HG02642 (cell line): ENCODE measurements at regions not wholly inside any gene's neighbourhood (a gene's known extent, or its start where the extent isn't known, plus 50 kb on each side); places are given as distances from the start of the nearest gene placed in this dataset.
"Not testable (repeated sequence)": the region's sequence is repeated elsewhere in the genome, so short reads cannot be mapped to it uniquely, and the experiment has no call there.

ENCODE experiments used
- ATAC-seq: cut with Tn5 transposase; IDR thresholded peaks from one replicate; pipeline ENCODE4 v1.9.1; 2021; ENCODE audit warnings: mild to moderate bottlenecking; ENCODE audit not compliant: unreplicated experiment, poor library complexity

DNA sequence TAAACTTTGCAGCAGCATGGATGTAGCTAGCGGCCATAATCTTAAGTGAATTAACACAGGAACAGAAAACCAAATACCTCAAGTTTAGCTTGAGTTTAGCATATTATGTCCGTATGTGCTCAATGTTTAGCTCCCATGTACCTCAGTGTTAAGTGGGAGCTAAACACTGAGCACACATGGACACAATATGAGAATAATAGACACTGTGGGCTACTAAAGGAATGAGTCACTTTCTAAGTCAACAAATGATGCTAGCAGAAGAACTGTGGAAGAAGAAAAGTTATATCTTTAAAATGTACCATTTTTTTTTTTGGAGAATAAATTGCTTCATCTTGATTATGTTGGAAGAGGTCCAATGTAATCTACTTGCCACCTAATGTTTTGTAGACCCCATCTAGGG, 1146.0 kb upstream of the SLC39A10 start:
- ATAC-seq, result not testable (repeated sequence)

DNA sequence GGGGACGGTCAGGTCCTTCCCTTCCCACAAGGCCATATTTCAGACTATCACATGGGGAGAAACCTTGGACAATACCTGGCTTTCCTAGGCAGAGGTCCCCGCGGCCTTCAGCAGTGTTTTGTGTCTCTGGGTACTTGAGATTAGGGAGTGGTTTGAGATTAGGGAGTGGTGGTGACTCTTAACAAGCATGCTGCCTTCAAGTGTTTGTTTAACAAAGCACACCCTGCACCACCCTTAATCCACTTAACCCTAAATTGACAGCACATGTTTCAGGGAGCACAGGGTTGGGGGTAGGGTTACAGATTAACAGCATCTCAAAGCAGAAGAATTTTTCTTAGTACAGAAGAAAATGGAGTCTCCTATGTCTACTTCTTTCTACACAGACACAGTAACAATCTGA, 1152.2 kb upstream of the SLC39A10 start:
- ATAC-seq, result not testable (repeated sequence)

DNA sequence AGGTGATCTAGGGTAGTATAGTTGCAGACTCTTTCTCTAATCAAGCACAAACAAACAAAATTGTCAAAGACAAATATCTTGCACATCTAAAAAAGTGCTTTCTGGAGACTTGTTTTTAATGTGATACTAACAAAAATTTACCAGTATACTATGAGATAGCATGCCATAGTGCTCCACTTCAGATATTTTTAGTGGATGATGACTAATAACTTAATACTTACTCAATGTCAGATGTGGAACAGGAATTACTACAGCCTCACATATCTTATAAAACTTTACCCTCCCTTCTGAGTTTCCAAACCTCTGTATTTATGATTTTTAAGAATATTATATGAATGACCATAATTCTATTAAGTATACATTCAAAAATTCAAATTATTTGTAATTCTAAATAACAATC, 1162.0 kb upstream of the SLC39A10 start:
- no peak for ATAC-seq

DNA sequence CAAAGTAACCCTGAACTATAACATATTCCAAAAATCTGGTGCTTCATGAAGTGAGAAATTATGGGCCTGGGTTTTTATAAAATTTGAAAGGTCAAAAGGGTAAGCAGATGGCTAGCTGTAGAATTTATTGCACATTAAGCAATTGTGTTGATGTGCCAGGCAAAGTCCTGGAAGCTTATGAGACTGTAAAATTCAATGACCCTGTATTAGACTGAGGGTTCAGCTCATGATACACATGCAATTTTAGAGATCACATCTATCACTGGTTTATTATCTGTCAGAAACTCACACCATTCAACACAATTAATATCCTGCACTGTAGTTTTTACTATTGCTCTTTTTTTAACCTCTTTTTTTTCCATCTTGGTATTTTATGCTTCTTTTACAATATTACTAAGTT, 1162.6 kb upstream of the SLC39A10 start:
- no peak for ATAC-seq

DNA sequence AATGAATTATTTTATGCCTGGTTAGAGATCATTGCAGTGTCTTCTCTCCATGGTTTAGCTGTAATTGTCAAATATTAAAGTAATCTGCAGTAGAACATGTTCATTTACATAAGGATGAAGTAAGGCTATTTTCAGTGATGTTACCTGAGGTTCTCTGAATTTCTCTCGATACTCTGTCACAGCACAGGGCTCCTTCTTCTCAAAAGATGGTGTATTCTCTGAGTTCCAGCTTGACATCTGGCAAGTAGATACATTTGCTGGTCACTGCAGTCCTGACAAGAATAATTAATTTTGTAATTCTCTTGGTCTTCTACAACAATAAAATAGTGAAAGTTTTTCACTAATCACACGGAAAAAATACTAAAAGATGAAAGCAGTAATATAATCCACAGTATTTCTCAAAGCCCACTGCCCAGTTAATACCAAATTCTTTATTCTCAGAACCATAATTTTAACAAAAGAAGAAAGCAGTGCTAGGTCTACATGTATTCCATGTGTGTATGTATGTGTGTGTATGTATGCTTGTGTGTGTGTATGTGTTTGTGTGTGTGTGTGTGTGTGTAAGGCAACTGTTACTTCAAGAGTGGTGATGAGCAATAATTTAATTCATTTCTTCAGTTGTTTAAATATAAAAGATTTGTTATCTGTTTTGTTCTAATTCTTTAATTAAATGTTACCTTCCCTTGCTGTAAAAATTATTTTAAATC, 1165.5 kb upstream of the SLC39A10 start:
- no peak for ATAC-seq

DNA sequence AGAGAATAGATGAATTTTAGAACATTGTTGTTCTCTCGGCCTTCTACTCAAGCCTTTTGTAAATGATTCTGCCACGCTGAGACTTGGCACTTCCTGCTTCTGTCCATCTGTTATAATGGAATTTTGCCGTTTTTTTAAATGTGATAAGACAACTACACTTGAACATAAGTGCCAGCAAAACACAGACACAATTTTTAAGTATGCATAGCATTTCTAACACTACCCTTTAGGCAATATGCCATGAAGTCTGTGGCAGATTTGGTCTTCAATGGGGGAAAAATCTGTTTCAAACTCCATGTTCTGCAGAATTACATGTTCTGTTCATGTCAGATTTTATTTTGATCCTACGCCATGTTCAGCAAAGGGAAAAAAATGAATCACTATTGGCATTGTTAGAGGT, 1170.7 kb upstream of the SLC39A10 start:
- ATAC-seq, result no peak

DNA sequence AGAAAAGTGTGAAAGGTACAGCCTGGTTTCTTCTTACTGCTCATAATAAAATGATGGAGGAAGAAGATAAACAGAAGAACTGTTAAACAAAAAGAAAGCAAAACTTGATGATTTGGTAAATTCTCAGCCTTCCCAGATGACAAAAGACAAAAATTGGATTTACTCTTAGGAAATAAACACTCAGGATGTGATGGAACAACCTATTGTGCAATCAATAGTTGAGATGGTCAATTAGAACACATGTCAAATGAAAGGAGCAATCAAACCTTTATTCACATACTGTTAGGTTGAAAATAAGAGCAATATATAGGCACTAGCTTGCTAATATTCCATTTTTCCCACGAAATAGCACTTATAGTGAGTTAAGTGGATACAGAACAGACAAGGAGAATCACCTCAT, 1174.0 kb upstream of the SLC39A10 start:
- ATAC-seq, result no peak

DNA sequence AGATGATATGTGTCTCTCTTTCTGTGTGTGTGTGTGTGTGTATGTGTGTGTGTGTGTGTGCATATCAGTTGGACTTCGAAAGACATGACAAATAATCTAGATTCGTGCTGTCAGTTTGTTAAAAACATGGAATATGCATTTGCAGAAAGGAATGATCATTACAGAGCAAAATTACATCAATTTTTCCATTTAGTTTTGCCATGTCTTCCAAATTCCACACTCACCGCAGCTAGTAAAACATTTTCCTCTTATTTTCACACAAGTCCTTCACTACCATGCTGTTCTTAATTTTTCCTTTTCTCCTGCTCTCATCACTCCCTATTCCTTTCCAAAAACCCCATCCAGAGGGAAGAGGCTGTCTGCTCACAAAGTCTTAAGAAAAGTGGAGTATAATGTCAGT, 1191.4 kb upstream of the SLC39A10 start:
- ATAC-seq, result no peak

DNA sequence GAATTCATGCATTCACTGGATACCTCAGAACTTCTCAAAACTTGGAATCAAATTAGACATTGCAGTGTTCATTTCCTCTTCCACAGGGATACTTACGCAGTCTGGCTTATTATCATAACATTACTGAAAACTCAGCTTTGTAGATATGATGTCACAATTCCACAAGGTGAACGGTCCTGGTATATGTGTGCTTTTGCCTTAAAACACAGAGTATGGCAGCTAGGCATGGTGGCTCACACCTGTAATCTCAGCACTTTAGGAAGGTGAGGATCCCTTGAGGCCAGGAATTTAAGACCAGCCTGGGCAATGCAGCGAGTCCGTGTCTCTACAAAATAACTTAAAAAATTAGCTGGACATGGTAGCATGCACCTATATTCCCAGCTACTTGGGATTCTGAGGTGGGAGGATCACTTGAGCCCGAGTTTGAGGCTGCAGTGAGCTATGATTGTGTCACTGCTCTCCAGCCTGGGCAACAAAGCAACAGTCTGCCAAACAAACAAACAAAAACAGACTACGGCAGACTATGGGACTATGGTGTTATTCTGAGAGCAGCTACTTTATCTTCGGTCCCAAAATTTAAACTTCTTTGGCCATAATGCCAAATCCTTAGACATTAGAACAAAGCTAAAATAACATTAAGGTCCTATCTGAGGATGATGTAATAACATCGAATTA, 1191.9 kb upstream of the SLC39A10 start:
- ATAC-seq, result no peak

DNA sequence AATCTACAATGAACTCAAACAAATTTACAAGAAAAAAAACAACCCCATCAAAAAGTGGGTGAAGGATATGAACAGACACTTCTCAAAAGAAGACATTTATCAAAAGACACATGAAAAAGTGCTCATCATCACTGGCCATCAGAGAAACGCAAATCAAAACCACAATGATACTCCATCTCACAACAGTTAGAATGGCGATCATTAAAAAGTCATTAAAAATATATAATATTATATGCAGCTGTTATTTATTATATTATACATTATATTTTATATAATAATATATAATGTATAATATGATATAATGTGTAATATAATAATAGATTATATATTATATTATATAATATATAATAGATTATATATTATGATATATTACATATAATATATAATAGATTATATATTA, 1194.1 kb upstream of the SLC39A10 start:
- ATAC-seq, result not testable (repeated sequence)

DNA sequence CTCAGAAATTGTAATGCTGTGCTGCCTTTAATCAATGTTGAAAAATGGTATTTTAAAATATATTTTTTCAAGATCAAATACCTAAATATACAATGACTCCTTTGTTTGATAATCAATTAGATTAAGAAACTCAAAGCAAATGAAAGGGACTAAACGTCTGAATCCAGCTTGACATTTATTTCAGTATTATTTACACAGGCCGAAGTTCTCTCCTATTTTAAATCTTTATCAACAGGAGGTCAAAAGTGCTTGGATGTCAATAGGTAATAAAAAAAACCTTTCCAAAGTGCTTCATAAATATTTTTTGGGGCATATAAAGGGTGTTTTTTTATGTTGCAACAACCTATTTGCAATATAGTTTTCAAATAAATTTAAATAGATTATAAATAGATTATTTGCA, 1201.7 kb upstream of the SLC39A10 start:
- ATAC-seq, result no peak

DNA sequence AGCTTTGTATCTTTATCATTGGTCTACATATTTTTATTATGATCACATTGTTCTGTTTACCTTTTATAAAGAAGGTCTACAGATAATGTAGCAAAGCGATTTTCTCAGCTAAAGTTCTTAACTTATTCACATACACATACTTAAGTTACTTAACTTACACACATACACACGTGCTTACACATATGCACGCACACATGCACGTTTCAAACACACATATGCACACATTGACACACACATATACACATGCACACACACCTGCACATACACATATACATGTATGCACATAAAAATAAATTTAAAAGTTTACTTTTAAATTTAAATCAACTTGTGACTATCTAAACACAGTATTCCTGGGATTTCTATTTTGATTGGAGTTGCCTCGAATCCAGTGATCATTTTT, 1204.5 kb upstream of the SLC39A10 start:
- ATAC-seq, result no peak

DNA sequence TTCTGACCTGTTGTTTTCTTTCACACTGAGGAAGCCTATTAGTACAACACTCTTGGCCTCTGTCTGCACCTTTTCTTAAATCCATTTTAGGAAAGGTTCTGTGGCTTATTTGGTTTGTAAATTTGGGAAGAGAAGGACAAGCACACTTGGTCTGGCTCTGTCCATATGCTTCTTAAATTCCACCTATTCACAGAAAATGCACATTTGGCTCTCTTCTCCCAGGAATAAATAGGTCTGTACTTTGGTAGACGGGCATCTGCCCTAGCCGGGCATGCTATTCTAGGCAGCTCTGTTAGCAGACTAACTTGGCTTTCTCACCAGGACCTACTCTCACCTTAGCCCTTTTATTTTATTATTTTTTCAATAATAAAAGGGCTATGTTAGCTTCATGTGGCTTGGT, 1211.8 kb upstream of the SLC39A10 start:
- no peak for ATAC-seq

DNA sequence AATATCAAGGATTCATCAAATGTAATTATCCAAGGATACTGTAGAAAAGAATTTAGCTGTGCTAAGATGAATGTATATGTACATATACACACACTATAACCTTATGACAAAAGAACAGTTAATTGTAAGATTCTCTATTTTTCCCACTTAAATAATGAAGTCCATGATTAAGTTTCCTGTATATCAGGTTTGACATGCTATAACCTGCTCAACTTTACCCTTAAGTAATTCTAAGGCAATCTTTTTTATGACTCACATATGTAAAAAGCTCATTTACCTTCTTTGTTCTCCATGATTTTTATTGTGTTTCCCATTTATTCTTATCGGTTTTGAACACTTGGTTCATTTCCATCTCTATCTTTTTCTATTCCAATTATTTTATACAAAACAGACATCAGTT, 1213.1 kb upstream of the SLC39A10 start:
- ATAC-seq, result no peak

DNA sequence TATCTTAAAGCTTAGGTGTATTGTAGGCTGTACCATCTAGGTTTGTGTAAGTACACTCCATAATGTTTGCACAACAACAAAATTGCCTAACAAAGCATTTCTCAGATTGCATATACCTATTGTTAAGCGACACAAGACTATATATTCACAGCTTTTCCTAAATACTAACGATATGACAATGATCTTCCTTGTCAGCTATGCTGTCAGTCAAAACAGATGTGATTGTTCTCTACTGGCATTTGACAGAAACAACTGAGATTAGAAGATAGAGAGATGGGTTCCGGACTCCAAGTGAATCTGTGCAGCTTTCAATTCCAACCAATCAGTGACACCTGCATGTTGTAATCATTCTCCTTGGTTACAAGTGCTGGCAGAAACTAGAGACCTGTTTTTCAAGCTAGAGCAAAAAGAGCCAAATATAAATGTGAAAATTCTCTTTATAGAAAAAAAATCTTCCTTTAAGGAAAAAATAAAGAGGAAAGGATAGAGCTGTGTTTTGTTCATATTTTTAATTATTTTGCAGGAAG, 1232.3 kb upstream of the SLC39A10 start:
- ATAC-seq, result no peak

DNA sequence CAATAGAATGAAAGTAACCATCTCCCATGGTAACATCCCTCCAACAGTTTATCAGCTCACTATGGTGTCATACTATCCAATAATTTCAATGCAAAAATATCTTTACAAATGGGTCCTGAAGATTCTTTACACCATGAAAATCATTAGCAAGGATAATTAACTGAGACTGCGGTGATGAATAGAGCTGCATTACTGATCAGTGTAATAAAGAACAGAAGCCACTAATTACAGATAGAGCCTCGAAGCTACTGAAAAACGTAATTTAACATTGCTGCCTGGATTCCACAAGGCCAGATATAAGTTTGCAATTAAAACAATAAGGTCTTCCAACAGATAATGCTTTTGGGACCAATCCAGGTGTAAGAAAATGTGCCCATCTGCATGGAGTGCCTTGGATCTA, 1245.8 kb upstream of the SLC39A10 start:
- ATAC-seq, result no peak

DNA sequence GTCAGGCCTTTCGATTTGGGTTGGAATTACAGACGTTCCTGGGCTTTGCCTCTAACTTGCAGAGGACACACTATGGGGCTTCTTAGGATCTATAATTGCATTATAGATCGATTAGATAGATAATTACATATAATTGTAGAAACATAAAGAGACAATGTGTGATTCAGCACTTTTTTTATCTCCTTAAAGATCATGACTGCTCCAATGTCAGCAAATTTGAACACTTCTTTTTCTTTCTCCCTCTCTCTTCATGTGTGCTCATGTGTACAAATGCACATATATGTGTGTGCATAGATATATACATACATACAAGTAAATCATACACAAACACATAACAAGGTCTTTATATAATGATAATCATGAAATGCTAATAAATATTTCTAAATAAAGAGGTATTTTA, 1261.2 kb upstream of the SLC39A10 start:
- no peak for ATAC-seq

DNA sequence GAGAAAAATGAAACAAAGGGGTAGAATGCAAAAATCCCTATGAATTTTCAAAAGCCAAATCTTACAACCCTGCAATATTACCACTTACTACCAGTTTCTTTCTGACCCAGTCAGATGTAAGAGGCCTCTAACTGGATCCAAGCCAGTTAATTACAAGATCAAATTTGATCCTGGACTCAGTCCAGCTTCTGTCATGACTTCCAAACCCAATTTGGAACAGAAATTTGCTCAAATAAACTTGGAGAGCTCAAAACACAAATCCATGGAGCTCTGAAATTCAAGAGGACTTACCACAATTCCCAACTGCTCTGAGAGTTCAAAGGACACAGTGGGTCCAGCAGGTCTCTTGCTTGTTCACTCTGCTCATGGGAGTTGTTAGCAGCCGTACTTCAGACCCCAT, 1271.7 kb upstream of the SLC39A10 start:
- no peak for ATAC-seq

DNA sequence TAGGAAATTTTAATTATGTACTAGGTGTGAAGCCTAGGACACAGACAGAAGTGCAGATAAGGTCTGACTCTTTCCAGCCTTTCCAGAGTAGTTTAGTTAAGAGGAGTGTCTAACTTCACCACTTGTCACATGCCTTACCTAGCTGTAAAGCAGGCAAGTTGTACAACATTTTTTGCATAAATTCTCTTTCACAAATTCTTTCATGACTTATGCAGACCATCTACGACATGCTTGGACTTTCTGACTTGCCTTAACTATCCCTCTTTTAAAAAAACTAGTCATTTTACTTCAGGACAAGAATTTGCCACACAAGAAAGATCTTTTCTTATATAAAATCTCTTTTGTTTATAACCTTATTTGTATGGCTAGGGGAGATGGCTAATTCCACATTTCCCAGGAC, 1273.6 kb upstream of the SLC39A10 start:
- no peak for ATAC-seq

DNA sequence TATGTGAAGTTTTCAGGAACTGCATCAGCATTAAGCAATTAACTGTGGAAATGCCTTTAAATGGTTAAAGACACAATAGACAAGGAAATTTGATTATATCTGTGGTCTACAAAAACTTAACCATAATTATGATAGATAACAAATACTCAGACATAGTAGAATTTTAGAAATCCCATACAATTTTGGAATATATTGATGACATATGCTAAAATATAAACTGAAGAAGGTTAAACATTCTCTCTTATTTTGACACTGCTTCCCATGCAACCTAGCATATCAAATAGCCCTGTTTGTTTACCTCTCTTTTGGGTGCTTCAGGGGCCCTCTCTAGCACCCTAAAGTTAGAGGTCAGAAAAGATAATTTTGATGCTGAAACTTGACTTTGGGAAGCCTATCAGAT, 1274.8 kb upstream of the SLC39A10 start:
- no peak for ATAC-seq

DNA sequence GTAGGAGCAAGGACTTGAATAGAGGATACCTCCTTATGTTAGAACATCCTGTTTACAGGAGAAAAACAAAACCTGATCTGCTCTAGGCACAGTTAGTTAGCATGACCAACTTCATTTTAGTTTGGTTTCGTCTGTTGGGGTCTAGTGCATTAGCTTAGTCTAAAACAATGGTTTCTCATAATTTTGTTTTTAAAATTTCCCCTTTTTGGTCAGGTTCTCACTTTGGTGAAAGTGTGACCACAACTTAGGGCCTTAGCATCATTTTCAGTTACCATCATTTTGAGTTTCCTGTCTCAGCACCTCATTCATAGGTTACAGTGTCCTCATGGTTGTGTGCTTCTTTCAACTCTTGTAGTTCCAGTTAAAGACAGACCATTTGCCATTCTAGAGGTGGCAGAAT, 1277.0 kb upstream of the SLC39A10 start:
- no peak for ATAC-seq

DNA sequence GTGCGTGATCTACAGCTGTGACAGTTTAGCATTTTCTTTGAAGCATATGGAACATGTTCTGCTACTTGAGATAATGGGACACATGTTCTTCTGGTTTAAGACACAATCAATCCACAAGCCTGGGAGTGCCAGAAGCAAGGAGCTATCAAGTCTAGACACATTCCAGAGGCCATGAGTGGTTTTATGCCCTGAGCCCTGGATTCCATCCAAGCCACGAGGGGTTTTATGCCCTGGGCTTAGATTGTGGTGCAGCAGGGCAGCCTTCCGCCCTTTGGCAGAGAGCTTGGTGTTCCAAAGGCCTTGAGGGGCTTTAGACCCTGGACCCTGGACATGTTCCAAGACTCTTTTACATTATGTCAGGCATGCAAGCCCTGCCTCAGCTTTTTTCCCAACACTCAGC, 1289.6 kb upstream of the SLC39A10 start:
- not testable (repeated sequence) for ATAC-seq
